OCI-LY7 (cell line): ENCODE measurements at regions not wholly inside any gene's neighbourhood (a gene's known extent, or its start where the extent isn't known, plus 50 kb on each side); places are given as distances from the start of the nearest gene placed in this dataset.

Experiments
- BruUV-seq: library from RNA; stranded (reverse); fragments of 400-500 nt; replicated peaks from 2 replicates; lab custom pipeline; 2021; lab: Mats Ljungman, UMichigan
- CTCF ChIA-PET: fragments of 300-600 bp; sonication (Branson Sonifier 250); formaldehyde crosslinking; loops from one replicate; lab custom pipeline; 2022; ENCODE audit warnings: antibody characterized with exemption; ENCODE audit not compliant: unreplicated experiment; lab: Charles Lee
- POLR2A ChIA-PET: fragments of 300-600 bp; sonication (Branson Sonifier 250); formaldehyde crosslinking; loops from one replicate; lab custom pipeline; 2022; ENCODE audit warnings: antibody characterized with exemption; lab: Charles Lee
- DNase-seq: peaks from one replicate; pipeline ENCODE4 v3.0.0-alpha.2; 2015; ENCODE audit warnings: low spot score
- H2AFZ ChIP-seq: fragments of 200-600 bp; sonication (generic), shearing (Covaris generic); 2 replicates; pipeline ENCODE4 v1.6.1; 2014; ENCODE audit warnings: mild to moderate bottlenecking, antibody characterized with exemption, low read length, moderate library complexity
- H3K27ac ChIP-seq: fragments of 200-600 bp; sonication (generic); 2 replicates; pipeline ENCODE4 v1.5.1; 2014; ENCODE audit warnings: mixed run types, low read depth, mild to moderate bottlenecking, moderate library complexity, low read length, inconsistent platforms; ENCODE audit not compliant: poor library complexity, severe bottlenecking
- H3K36me3 ChIP-seq: fragments of 200-600 bp; sonication (generic); 2 replicates; pipeline ENCODE4 v1.6.1; 2014; ENCODE audit warnings: mild to moderate bottlenecking, antibody characterized with exemption, low read length, moderate library complexity, mixed read lengths; ENCODE audit not compliant: insufficient read depth
- H3K4me1 ChIP-seq: fragments of 200-600 bp; sonication (generic); 2 replicates; pipeline ENCODE4 v1.5.1; 2014; ENCODE audit warnings: mild to moderate bottlenecking, low read length; ENCODE audit not compliant: insufficient read depth, poor library complexity, severe bottlenecking
- H3K4me2 ChIP-seq: fragments of 200-600 bp; sonication (generic); 2 replicates; pipeline ENCODE4 v1.6.1; 2014; ENCODE audit warnings: mild to moderate bottlenecking, low read length
- H3K4me3 ChIP-seq: fragments of 200-600 bp; sonication (generic); 2 replicates; pipeline ENCODE4 v1.5.1; 2014; ENCODE audit warnings: mild to moderate bottlenecking, low read depth, low read length; ENCODE audit not compliant: poor library complexity, severe bottlenecking
- H3K79me2 ChIP-seq: fragments of 200-600 bp; sonication (generic); 2 replicates; pipeline ENCODE4 v1.6.1; 2016; ENCODE audit warnings: low read depth, mild to moderate bottlenecking, low read length, moderate library complexity, mixed read lengths; ENCODE audit not compliant: insufficient read depth
- H3K9me2 ChIP-seq: fragments of 200-600 bp; sonication (generic); 2 replicates; pipeline ENCODE4 v1.6.1; 2016; ENCODE audit warnings: mild to moderate bottlenecking, low read length, mixed read lengths; ENCODE audit not compliant: insufficient read depth
- H3K9me3 ChIP-seq: fragments of 200-600 bp; sonication (generic); 2 replicates; pipeline ENCODE4 v1.6.1; 2014; ENCODE audit warnings: mild to moderate bottlenecking, mixed run types, low read length, mixed read lengths
- H4K20me1 ChIP-seq: fragments of 200-600 bp; sonication (generic); 2 replicates; pipeline ENCODE4 v1.6.1; 2014; ENCODE audit warnings: mild to moderate bottlenecking, antibody characterized with exemption, low read length, moderate library complexity, mixed read lengths; ENCODE audit not compliant: insufficient read depth
- CTCF ChIP-seq: fragments of 200-600 bp; sonication (generic); conservative IDR thresholded peaks from 2 replicates; pipeline ENCODE4 v1.5.1; 2014; ENCODE audit warnings: mild to moderate bottlenecking, antibody characterized with exemption, low read length, moderate library complexity, mixed read lengths
- EZH2phosphoT487 ChIP-seq: fragments of 200-600 bp; sonication (generic); IDR thresholded peaks from 2 replicates; pipeline ENCODE4 v1.6.1; 2018; ENCODE audit warnings: low read depth, borderline replicate concordance, mild to moderate bottlenecking, mixed run types, antibody characterized with exemption, low read length, moderate library complexity, mixed read lengths
- intact Hi-C: fragments of 100-400 bp; cut with micrococcal nuclease; formaldehyde crosslinking; loops from one replicate; pipeline ENCODE4 v1.10.0; 2022; ENCODE audit not compliant: unreplicated experiment

GRCh38 chr6:67369679-67370078 is 1265.4 kb upstream of the ADGRB3 start:
- Histone ChIP-seq H3K4me1 (no peaks in the 10 kb centered on the region), H3K4me2 (no peak overlapping the region), H3K79me2 (no peaks in the 10 kb centered on the region), H3K4me3 (no peak overlapping the region), H2AFZ (no peak overlapping the region), H3K9me2 (no peaks in the 10 kb centered on the region), H3K36me3 (no peaks in the 10 kb centered on the region), H4K20me1 (no peaks in the 10 kb centered on the region), H3K27ac (no peak overlapping the region), H3K9me3 (0 out of 2 replicates have a peak, but pooled peaks cover 5% of the 10 kb centered on the region)
- POLR2A ChIA-PET, result no interaction called here
- no TSS peak for BruUV-seq
- CTCF ChIA-PET, result interaction anchor here (0.6 kb wide), 1 partner anchor 29 kb away, joined by 3 read pairs; no protein-coding TSS in a partner anchor
- DNase-seq, result no peak
- intact Hi-C loops, result no loop called here
- TF ChIP-seq EZH2phosphoT487, result no peak
- TF ChIP-seq CTCF, result no peak

GRCh38 chr6:67362976-67363375 is 1272.1 kb upstream of the ADGRB3 start:
- TF ChIP-seq EZH2phosphoT487, result no peak
- no peak for TF ChIP-seq CTCF
- Histone ChIP-seq H3K4me1 (no peaks in the 10 kb centered on the region), H3K27ac (no peak overlapping the region), H3K9me3 (no peaks in the 10 kb centered on the region), H3K4me3 (no peak overlapping the region), H3K79me2 (no peaks in the 10 kb centered on the region), H3K4me2 (no peak overlapping the region), H4K20me1 (no peaks in the 10 kb centered on the region), H2AFZ (peak overlapping the region; percentile 55; the same call in 1 of the 2 replicates), H3K9me2 (no peaks in the 10 kb centered on the region), H3K36me3 (no peaks in the 10 kb centered on the region)
- ChIA-PET POLR2A (no interaction called here), CTCF (no interaction called here)
- intact Hi-C loops, result no loop called here
- BruUV-seq, result no TSS peak
- no peak for DNase-seq

- no peaks in the 10 kb centered on the region for H3K9me2 ChIP-seq
- no peaks in the 10 kb centered on the region for H3K4me1 ChIP-seq
- no peak overlapping the region for H3K27ac ChIP-seq
- peak overlapping the region; percentile 77 for H2AFZ ChIP-seq
- intact Hi-C loops, result no loop called here
- H3K4me3 ChIP-seq, result no peak overlapping the region
- no TSS peak for BruUV-seq
- ChIA-PET POLR2A (no interaction called here), CTCF (no interaction called here)
- no peaks in the 10 kb centered on the region for H3K36me3 ChIP-seq
- no peaks in the 10 kb centered on the region for H3K79me2 ChIP-seq
- H4K20me1 ChIP-seq, result no peaks in the 10 kb centered on the region
- no peak for TF ChIP-seq CTCF
- TF ChIP-seq EZH2phosphoT487, result no peak
- no peaks in the 10 kb centered on the region for H3K9me3 ChIP-seq
- DNase-seq, result no peak
- H3K4me2 ChIP-seq, result peak overlapping the region; percentile 20; the same call in 1 of the 2 replicates
Observed at GRCh38 chr6:67361264-67361663, 1273.8 kb upstream of the ADGRB3 start.
